GM19372 (cell line): ENCODE measurements at regions not wholly inside any gene's neighbourhood (a gene's known extent, or its start where the extent isn't known, plus 50 kb on each side); places are given as distances from the start of the nearest gene placed in this dataset.

Experiments used
- ATAC-seq: cut with Tn5 transposase; IDR thresholded peaks from one replicate; pipeline ENCODE4 v1.9.1; 2021; ENCODE audit warnings: mild to moderate bottlenecking, low read depth, moderate library complexity; ENCODE audit not compliant: unreplicated experiment

GRCh38 chr21:24840287-24840686 lies 767.0 kb downstream of the MRPL39 start:
- ATAC-seq = no peak

- no peak for ATAC-seq
These were observed 774.3 kb downstream of the MRPL39 start for GRCh38 chr21:24832961-24833360.

GRCh38 chr21:24829397-24829796 lies 777.9 kb downstream of the MRPL39 start:
- no peak for ATAC-seq

- no peak for ATAC-seq
These were observed 780.5 kb downstream of the MRPL39 start for GRCh38 chr21:24826822-24827221.

DNA sequence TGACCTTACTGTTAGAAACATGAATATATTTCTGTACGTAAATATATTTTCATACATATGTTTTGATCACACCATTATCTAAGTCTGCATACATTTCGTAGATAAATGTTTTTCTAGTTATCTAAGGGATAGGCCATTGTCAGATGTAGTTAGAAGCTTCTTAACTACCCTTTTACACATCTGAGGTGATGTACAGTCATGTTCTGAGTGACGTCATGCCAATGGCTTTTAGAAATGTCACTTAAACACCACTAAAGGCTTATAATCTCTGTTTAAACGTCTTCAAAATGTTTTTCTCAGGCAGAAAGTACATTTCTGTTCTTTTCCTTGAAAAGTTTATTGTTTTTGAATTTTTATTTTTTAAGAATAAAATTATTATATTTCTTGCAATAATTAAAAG lies 781.9 kb downstream of the MRPL39 start:
- no peak for ATAC-seq

DNA sequence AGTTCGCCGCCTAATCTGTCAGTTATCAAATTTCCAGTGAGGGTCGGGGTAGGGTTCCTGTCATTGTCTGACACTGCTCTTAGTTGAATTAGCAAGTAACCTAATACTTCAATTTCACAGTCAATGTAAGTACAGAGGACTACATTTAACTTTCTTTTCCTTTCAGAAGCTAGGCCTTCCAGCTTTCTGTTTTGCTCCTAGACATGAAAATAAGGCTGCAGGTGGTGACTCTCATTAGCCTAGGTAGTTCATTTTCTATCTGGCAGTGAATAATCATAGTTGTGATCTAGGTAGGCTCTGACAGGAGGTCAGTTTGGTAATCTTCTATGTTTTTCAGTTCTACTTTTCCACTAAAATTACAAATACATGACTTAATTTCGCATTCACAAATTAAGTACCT lies 783.1 kb downstream of the MRPL39 start:
- ATAC-seq = no peak

- no peak for ATAC-seq
These were observed 784.0 kb downstream of the MRPL39 start for GRCh38 chr21:24823247-24823646.

GRCh38 chr21:24785033-24785432 lies 822.2 kb downstream of the MRPL39 start:
- ATAC-seq = no peak

- no peak for ATAC-seq
These were observed 826.1 kb downstream of the MRPL39 start for GRCh38 chr21:24781146-24781545.

DNA sequence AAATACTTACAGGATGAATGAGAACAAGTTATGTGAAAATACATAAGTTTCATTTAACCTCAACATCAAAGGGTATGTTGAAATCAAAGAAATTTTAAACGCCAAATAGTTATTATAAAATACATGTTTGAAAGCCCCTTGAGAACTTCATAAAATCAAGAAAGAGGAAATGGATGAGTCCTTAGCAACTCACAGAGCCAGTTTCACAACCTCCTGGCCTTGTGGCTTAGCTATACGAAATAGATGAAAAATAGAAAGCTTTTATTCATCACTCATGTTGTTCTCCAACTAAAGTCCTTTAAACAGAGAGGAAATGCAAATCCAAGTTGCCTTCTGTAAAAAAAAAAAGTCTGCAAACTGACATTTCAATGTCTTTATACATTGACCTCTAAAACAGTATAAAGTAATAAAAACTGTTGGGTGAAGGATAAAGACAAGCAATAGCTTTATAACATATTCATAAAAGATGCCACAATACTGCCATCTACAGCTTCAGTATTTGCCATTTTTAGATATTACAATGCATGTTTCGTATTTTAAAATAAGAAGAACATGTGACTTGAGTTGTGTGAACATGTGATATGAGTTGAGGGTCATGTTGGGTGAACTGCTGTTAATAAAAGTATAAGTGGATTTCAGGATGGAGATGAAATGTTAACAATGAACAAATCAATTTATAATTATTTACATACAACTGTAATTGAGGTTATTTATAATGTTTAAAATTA lies 847.8 kb downstream of the MRPL39 start:
- no peak for ATAC-seq

- ATAC-seq = no peak
These were observed 869.2 kb downstream of the MRPL39 start for GRCh38 chr21:24738063-24738462.

DNA sequence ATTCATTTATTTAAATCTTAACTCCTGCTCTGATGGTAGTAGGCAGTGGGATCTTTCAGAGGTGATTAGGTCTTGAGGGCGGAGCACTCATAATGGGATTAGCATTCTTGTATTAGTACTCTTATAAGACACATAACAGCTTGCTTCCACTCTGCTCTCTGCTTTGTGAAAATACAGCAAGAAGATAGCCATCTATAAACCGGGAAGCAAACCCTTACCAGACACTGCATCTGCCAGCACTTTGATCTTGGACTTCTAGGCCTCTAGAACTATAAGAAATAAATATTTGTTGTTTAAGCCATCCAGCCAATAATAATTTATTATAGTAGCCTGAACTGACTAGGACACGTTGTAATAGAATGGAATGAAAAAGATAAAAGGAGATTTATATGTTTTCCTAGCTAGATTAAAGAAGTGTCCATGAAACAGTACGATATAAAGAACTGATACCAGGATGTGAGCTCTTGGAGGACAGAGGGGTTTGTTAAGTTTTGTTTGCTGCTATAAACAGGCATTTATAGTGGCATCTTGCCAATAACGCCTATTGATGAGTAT lies 869.9 kb downstream of the MRPL39 start:
- ATAC-seq = no peak

DNA sequence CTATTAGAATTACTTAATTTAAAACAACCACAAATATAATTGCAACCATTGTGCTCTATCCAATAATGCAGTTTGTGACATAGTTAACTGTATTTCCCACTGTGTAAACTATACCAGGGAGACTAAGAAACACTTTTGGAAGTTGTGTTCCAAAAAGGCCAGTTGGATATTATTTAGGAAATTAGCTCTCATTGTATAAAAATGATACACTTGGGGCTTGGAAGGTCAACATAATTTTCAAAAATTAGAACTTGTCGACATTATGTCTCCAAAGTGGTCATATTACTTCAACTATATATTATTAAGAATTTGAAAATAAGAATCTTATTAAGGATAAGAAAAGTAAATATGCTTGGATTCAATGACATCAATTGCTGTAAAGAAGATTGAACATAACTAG lies 876.6 kb downstream of the MRPL39 start:
- no peak for ATAC-seq

GRCh38 chr21:24729568-24729967 lies 877.7 kb downstream of the MRPL39 start:
- no peak for ATAC-seq

- ATAC-seq = no peak
These were observed 879.4 kb downstream of the MRPL39 start for GRCh38 chr21:24727803-24728440.

DNA sequence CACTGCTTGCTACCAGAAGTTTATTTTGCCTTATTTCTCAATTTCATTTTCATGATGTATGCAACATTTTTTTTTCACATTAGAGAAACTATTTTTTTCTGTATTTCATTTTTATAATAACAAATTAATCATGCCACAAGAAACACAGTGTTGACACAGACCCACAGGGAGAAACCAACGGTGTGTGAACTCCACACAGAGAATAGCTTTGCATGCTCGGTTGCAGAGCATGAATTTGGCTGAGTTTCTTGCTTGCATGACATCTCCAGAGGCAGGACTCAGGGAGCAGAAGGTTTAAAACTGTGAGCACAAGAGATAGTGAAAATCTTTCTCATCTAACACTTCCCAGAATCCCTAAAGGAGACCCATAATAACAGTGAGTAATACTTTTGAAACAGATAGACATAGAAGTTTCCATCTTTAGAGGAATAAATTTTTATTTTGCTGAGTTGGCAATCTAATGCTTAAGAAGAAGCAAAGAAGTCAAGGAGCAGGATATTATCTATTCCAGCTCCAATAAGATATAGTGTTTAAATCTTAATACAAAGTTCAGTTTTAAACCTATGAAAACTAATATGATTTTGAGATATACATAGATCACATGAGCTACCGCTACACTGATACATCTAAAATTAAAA lies 890.9 kb downstream of the MRPL39 start:
- ATAC-seq = no peak

- ATAC-seq = no peak
These were observed 892.6 kb downstream of the MRPL39 start for GRCh38 chr21:24714646-24715200.

DNA sequence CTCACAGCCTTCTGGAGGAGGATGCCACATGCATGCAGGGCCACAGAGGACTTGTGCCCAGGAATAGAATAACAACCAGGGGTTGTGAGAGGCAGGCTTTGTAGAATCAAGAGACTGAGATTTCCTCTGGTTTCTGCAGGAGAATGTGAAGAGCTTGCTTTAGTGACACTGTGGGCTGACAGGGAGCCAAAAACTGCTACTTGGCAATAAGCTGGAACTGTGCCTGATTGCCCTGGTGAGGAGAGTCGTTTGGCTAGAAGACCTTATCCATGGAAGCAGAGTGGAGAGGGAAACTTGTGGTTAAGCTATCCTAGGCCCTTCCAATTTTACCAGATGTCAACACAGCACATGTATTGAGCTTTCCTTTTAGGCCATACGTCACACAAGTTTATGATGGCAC lies 902.1 kb downstream of the MRPL39 start:
- ATAC-seq = no peak

DNA sequence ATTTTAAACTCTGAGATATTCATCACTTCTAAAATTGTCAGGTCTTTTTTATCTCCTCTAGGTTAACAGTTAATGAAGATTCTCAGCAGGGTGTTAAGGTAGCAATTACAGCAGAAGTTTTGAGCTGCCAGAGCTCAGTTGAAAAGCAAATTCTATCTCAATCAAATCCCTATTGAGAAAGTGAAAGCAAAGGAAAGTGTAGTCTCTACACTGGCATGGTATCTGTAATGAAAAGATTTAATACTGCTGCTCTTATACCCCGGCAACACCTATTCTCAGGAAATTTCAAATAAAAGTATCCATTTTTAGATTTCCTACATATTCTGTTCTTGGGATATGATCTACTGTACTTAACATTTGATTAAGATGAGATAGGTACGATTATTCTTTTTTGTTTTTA lies 913.5 kb downstream of the MRPL39 start:
- no peak for ATAC-seq

- ATAC-seq = no peak
These were observed 925.8 kb downstream of the MRPL39 start for GRCh38 chr21:24681456-24681855.

DNA sequence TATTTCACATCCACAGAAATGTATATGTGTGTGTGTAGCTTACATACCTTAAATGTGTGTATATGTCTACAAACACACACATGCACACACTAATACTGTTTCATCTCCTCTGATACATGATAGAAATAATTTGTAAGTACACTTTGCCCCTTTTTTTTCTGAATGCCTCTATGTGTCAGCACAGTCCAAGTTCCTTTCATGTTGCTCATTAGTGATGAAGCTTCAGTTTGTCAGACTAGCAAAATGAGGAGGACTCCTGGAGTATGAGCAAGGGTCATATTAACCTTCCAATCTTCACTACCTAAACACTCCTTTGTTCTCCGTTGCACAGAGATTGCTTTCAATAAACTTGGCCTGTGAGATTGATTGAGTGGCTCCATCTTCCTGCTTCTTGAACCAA lies 935.4 kb downstream of the MRPL39 start:
- ATAC-seq = no peak
